GM12875 (cell line): ENCODE measurements at regions not wholly inside any gene's neighbourhood (a gene's known extent, or its start where the extent isn't known, plus 50 kb on each side); places are given as distances from the start of the nearest gene placed in this dataset.

ENCODE experiments used
- H3K4me3 ChIP-seq: one replicate; pipeline ENCODE4 v1.5.1; 2011; ENCODE audit warnings: low read depth, low read length, control low read depth
- TF ChIP-seq, protein P1 (sequence below): IDR thresholded peaks from 2 replicates; pipeline ENCODE4 v1.5.1; 2011; ENCODE audit warnings: low read depth, mild to moderate bottlenecking, control low read depth, inconsistent platforms, low read length, moderate library complexity, borderline replicate concordance; ENCODE audit not compliant: insufficient read depth

DNA sequence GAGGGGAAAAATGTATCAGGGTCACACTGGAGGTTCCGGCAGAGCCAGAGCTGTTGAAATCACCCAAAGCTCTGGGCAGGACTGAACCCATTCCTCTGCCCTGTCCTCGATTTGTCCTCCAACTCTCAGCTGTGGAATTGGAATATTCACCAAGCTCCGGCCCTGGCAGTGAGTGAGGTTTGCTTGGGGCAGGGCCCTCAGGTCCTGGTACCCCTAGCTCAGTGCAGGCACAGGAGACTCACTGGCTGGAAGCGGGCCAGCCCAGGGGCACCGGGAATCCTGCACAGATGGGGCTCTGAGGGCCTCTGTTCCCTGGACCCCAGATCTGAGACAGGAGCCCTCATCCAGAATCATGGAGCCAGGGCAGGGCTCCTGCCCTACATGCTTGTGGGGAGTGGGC, 1322.3 kb downstream of the UQCRFS1 start:
- TF ChIP-seq, protein P1, sequence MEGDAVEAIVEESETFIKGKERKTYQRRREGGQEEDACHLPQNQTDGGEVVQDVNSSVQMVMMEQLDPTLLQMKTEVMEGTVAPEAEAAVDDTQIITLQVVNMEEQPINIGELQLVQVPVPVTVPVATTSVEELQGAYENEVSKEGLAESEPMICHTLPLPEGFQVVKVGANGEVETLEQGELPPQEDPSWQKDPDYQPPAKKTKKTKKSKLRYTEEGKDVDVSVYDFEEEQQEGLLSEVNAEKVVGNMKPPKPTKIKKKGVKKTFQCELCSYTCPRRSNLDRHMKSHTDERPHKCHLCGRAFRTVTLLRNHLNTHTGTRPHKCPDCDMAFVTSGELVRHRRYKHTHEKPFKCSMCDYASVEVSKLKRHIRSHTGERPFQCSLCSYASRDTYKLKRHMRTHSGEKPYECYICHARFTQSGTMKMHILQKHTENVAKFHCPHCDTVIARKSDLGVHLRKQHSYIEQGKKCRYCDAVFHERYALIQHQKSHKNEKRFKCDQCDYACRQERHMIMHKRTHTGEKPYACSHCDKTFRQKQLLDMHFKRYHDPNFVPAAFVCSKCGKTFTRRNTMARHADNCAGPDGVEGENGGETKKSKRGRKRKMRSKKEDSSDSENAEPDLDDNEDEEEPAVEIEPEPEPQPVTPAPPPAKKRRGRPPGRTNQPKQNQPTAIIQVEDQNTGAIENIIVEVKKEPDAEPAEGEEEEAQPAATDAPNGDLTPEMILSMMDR = no peak
- no peak overlapping the region for H3K4me3 ChIP-seq

DNA sequence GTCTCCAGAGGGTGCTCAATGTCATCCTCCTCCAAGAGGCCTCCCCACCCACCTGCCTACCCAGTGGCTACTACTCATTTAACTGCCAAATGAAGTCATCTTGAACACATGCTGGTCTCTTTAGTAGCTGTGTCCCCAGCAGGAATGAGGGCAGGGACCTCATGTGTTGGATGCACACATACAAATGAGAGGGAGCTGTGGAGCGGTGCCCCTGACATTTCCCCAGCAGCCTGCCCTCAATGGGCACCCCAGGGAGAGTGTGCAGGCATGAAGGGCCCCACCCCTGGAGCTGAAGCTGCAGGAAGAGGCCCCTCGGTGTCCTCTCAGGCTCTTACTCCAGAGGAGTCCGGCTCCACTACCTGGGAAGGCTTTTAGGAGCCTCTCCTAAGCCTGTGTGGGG, 1322.7 kb downstream of the UQCRFS1 start:
- no peak overlapping the region for H3K4me3 ChIP-seq

DNA sequence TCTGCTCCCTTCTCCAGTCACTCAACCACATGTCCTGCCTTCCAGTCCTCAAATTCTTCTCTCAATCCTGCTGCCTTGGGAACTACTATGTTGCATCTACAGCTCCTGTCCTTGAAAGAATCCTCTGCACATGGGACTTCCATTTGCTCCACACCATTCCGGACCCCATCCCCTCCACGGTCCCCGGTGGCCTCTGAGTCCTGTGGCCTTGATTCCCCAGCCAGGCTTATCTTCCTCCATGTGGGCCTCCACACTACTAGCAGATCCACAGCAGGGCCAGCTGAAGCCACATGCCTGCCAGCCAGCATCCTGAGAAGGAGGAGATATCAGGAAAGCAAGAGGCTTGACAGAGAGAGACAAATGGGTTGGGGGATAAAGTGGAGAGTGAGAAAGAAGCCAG, 1323.8 kb downstream of the UQCRFS1 start:
- TF ChIP-seq, protein P1 = no peak
- H3K4me3 ChIP-seq = no peak overlapping the region

More for the DNA sequence above, 1322.7 kb downstream of the UQCRFS1 start:
- TF ChIP-seq, protein P1 = no peak

DNA sequence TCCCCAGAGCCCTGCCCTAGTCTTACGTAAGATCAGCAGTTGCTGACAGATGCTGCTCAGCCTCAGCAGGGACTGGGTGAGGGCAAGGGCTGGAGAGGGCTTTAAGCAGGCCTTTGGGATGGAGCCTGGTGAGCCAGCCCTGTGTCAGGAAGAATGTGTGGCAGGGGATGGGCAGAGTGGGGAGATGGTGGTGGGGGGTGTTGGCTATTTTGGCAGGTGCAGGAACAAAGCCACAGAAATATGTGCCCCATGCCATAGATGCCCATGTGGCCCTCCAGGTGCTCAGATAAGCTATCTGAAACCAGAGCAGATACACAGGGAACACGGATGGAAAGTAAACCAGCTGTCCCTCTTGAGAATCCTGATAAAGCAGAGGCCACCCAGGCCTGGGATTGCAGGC, 1325.0 kb downstream of the UQCRFS1 start:
- H3K4me3 ChIP-seq = no peak overlapping the region
- TF ChIP-seq, protein P1 = no peak

DNA sequence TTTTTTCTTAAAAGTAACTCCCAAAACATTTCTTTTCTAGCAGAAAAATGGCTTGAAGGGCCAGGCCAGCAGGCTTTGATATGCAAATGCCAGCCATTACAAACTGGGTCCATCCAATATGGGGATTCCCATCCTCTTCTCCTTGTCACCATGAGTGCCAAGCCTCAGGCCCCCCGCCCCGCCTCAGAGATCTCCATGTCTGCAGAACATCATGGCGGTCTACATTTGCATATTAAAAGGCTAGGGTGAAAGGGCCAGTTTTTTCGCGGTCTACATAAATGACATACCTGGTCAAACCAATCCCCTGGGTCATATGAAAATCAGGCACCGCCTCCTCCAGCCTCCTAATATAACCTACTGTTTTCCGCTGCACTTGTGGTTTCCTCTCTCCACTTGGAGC, 1327.6 kb downstream of the UQCRFS1 start:
- no peak overlapping the region for H3K4me3 ChIP-seq
- TF ChIP-seq, protein P1 = no peak

DNA sequence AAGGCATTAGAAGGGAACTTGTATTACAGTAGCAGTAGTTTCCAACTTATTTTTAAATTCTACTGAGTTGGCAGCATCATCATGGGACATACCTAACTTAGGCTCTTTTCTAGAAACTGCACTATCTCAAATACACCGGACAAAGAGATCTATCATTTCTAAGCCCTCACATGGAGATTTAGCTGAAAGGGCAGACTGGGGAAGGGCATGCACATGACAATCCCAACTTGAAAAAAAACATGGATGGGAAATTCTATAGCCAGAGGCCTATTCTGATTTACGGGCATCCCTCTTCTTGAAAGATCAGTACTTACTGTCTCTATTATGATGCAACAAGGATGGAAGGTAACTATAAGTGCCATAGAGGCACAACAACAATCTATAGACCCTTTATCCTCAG, 1328.6 kb downstream of the UQCRFS1 start:
- no peak overlapping the region for H3K4me3 ChIP-seq
- TF ChIP-seq, protein P1 = no peak

DNA sequence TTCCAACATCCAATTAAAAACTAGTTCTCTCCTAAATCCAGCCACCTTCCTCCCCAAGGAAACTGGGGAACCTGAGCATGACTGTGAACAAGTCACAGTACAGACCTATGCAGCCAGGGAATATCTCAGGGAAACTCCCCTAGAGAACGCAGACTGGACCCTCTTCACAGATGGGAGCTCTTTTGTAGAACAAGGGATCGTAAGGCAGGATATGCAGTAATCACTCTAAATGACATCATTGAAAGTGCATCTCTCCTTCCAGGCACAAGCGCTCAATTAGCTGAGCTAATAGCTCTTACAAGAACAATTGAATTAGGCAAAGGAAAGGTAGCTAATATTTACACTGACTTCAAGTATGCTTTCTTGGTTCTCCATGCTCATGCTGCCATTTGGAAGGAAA, 1331.7 kb downstream of the UQCRFS1 start:
- no peak overlapping the region for H3K4me3 ChIP-seq

More for the DNA sequence above, 1331.7 kb downstream of the UQCRFS1 start:
- TF ChIP-seq, protein P1 = no peak
